Kidney epithelial cell (primary cell): ENCODE measurements at regions not wholly inside any gene's neighbourhood (a gene's known extent, or its start where the extent isn't known, plus 50 kb on each side); places are given as distances from the start of the nearest gene placed in this dataset.

Source experiments
- DNase-seq: peaks from one replicate; pipeline ENCODE4 v3.0.0-alpha.2; 2010; ENCODE audit warnings: low read depth
- H3K27me3 ChIP-seq: 2 replicates; pipeline ENCODE4 v1.6.0; 2011; ENCODE audit warnings: low read length; ENCODE audit not compliant: control insufficient read depth, insufficient read depth
- H3K36me3 ChIP-seq: 2 replicates; pipeline ENCODE4 v1.5.1; 2011; ENCODE audit warnings: low read length; ENCODE audit not compliant: control insufficient read depth, insufficient read depth
- H3K4me3 ChIP-seq: 2 replicates; pipeline ENCODE4 v1.5.1; 2011; ENCODE audit warnings: low read depth, mild to moderate bottlenecking, control low read depth, low read length
- CTCF ChIP-seq: IDR thresholded peaks from 2 replicates; pipeline ENCODE4 v1.5.1; 2011; ENCODE audit warnings: mild to moderate bottlenecking, moderate library complexity, low read length, control low read depth, inconsistent platforms; ENCODE audit not compliant: insufficient read depth, poor library complexity, severe bottlenecking

GRCh38 chr1:185427776-185428175, 110.7 kb upstream of the IVNS1ABP start:
- no peak for TF ChIP-seq CTCF
- Histone ChIP-seq H3K27me3 (no peaks in the 10 kb centered on the region), H3K4me3 (no peak overlapping the region), H3K36me3 (no peaks in the 10 kb centered on the region)
- DNase-seq: no peak

GRCh38 chr1:185427264-185427663, 110.2 kb upstream of the IVNS1ABP start:
- DNase-seq: no peak
- Histone ChIP-seq H3K4me3 (no peak overlapping the region), H3K36me3 (no peaks in the 10 kb centered on the region), H3K27me3 (no peaks in the 10 kb centered on the region)
- no peak for TF ChIP-seq CTCF

- no peak for DNase-seq
- no peaks in the 10 kb centered on the region for H3K36me3 ChIP-seq
- TF ChIP-seq CTCF: no peak
- no peak overlapping the region for H3K4me3 ChIP-seq
- no peaks in the 10 kb centered on the region for H3K27me3 ChIP-seq
Measured at GRCh38 chr1:185426848-185427247, 109.8 kb upstream of the IVNS1ABP start.

GRCh38 chr1:185425163-185425562, 108.1 kb upstream of the IVNS1ABP start:
- Histone ChIP-seq H3K4me3 (no peak overlapping the region), H3K27me3 (no peaks in the 10 kb centered on the region), H3K36me3 (no peaks in the 10 kb centered on the region)
- TF ChIP-seq CTCF: no peak
- no peak for DNase-seq

- H3K36me3 ChIP-seq: no peaks in the 10 kb centered on the region
- TF ChIP-seq CTCF: no peak
- no peaks in the 10 kb centered on the region for H3K27me3 ChIP-seq
- DNase-seq: no peak
- H3K4me3 ChIP-seq: no peak overlapping the region
Measured at GRCh38 chr1:185421485-185422107, 104.6 kb upstream of the IVNS1ABP start.

- no peaks in the 10 kb centered on the region for H3K27me3 ChIP-seq
- H3K4me3 ChIP-seq: no peak overlapping the region
- no peaks in the 10 kb centered on the region for H3K36me3 ChIP-seq
- DNase-seq: no peak
- no peak for TF ChIP-seq CTCF
Measured at GRCh38 chr1:185420588-185421081, 103.6 kb upstream of the IVNS1ABP start.
